OCI-LY1 (cell line): ENCODE measurements at regions not wholly inside any gene's neighbourhood (a gene's known extent, or its start where the extent isn't known, plus 50 kb on each side); places are given as distances from the start of the nearest gene placed in this dataset.

ENCODE experiments used
- EZH2 ChIP-seq: fragments of 200-600 bp; sonication (generic), shearing (Covaris generic); IDR thresholded peaks from 2 replicates; pipeline ENCODE4 v1.8.0; 2017; ENCODE audit warnings: borderline replicate concordance, mixed run types, mild to moderate bottlenecking, antibody characterized with exemption, low read length, moderate library complexity, mixed read lengths
- TF ChIP-seq, protein P1 (sequence below): fragments of 200-600 bp; sonication (generic), shearing (Covaris generic); IDR thresholded peaks from 2 replicates; pipeline ENCODE4 v1.5.1; 2017; ENCODE audit warnings: mild to moderate bottlenecking, antibody characterized with exemption, low read length, moderate library complexity, mixed read lengths

DNA sequence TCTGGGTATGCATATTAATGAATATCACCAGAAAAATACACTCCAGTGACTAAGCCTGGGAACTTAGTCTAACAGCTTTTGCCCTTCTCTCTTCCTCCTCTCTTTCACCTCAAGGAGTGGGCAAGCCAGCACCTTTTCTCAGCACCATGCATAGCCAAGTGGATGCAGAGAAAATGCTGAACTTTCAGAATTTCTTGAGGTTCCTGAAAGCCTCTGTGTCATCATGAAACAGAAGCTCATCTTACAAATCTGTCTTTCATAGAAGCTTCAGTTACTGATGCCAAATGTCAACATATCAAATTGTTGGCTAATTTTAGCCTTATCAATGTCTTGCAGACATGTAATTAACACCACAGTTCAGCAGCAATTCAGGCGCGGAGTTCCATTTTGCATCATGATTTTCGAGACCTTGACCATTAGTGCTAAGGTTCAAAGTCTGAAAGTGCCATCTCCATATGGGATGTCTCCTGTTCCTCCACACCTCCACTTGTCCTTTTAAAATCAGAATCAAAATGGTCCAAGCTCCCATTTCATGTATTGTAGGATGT lies 51.1 kb upstream of the RPH3A start:
- TF ChIP-seq, protein P1, sequence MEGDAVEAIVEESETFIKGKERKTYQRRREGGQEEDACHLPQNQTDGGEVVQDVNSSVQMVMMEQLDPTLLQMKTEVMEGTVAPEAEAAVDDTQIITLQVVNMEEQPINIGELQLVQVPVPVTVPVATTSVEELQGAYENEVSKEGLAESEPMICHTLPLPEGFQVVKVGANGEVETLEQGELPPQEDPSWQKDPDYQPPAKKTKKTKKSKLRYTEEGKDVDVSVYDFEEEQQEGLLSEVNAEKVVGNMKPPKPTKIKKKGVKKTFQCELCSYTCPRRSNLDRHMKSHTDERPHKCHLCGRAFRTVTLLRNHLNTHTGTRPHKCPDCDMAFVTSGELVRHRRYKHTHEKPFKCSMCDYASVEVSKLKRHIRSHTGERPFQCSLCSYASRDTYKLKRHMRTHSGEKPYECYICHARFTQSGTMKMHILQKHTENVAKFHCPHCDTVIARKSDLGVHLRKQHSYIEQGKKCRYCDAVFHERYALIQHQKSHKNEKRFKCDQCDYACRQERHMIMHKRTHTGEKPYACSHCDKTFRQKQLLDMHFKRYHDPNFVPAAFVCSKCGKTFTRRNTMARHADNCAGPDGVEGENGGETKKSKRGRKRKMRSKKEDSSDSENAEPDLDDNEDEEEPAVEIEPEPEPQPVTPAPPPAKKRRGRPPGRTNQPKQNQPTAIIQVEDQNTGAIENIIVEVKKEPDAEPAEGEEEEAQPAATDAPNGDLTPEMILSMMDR: no peak
- TF ChIP-seq EZH2: no peak
